HFFc6 (cell line): ENCODE measurements at regions not wholly inside any gene's neighbourhood (a gene's known extent, or its start where the extent isn't known, plus 50 kb on each side); places are given as distances from the start of the nearest gene placed in this dataset.
A peak's percentile ranks its signal among the peaks of the same experiment; 100 is the strongest.
"Not testable (repeated sequence)": the region's sequence is repeated elsewhere in the genome, so short reads cannot be mapped to it uniquely, and the experiment has no call there.

Experiments
- DNase-seq: peaks from one replicate; pipeline ENCODE4 v3.0.0-alpha.2; 2018
- H3K27ac Mint-ChIP-seq: 2 replicates; pipeline ENCODE4 v1.8.0; 2020; ENCODE audit warnings: mild to moderate bottlenecking, mixed read lengths
- H3K27me3 Mint-ChIP-seq: 2 replicates; pipeline ENCODE4 v1.8.0; 2021; ENCODE audit warnings: mild to moderate bottlenecking, moderate library complexity, mixed read lengths; ENCODE audit not compliant: insufficient read depth
- H3K36me3 Mint-ChIP-seq: 2 replicates; pipeline ENCODE4 v1.8.0; 2021; ENCODE audit warnings: low read depth, mixed read lengths
- H3K4me1 Mint-ChIP-seq: 2 replicates; pipeline ENCODE4 v1.8.0; 2020; ENCODE audit warnings: low read depth, mixed read lengths
- H3K4me3 Mint-ChIP-seq: 2 replicates; pipeline ENCODE4 v1.8.0; 2020; ENCODE audit warnings: mild to moderate bottlenecking, moderate library complexity, mixed read lengths
- H3K9me3 Mint-ChIP-seq: 2 replicates; pipeline ENCODE4 v1.8.0; 2020; ENCODE audit warnings: mild to moderate bottlenecking, mixed read lengths

DNA sequence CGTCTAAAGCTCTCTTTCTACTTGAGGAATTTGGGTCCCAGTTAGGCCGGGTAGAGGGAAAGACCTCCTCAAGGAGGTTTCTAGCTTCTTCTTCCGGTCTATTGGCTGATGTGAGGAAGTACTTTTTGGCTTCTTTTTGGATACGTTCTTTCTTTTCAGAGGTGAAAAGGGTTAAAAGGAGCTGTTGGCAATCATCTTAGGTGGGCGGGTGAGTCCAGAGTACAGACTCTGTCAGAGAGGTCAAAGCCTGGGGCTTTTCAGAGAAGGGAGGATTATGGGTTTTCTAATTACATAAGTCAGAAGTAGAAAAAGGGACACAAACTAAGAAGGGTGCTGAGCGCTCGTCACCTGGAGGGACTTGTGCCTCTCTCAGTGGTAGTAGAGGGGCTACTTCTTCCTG lies 117.7 kb downstream of the UNC93B1 start:
- H3K4me3 Mint-ChIP-seq, H3K27ac Mint-ChIP-seq, DNase-seq, H3K9me3 Mint-ChIP-seq, H3K36me3 Mint-ChIP-seq: not testable (repeated sequence)
- H3K27me3 Mint-ChIP-seq: peaks cover 39% of the 10 kb centered on the region
- H3K4me1 Mint-ChIP-seq: peaks cover 11% of the 10 kb centered on the region

DNA sequence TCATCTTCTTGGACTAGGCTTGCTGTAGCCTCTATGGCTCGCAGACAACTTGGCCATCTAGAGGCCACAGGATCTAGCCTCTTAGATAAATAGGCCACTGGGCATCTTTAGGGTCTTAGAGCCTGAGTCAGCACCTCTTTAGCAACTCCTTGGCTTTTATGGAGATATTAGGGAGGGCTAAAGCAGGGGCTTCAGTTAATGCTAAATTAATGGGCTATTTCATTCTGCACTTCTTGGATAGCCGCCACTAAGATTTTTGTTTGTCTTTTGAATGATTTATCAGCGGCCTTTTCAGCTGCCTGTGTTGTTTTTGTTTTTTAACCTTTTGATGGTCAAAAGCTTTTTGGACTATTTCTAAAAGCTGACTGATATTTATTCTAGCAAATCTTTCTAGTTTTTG lies 118.3 kb downstream of the UNC93B1 start:
- H3K27me3 Mint-ChIP-seq: peaks cover 42% of the 10 kb centered on the region
- not testable (repeated sequence) for H3K9me3 Mint-ChIP-seq, H3K27ac Mint-ChIP-seq, H3K36me3 Mint-ChIP-seq, DNase-seq, H3K4me3 Mint-ChIP-seq
- peaks cover 11% of the 10 kb centered on the region for H3K4me1 Mint-ChIP-seq

DNA sequence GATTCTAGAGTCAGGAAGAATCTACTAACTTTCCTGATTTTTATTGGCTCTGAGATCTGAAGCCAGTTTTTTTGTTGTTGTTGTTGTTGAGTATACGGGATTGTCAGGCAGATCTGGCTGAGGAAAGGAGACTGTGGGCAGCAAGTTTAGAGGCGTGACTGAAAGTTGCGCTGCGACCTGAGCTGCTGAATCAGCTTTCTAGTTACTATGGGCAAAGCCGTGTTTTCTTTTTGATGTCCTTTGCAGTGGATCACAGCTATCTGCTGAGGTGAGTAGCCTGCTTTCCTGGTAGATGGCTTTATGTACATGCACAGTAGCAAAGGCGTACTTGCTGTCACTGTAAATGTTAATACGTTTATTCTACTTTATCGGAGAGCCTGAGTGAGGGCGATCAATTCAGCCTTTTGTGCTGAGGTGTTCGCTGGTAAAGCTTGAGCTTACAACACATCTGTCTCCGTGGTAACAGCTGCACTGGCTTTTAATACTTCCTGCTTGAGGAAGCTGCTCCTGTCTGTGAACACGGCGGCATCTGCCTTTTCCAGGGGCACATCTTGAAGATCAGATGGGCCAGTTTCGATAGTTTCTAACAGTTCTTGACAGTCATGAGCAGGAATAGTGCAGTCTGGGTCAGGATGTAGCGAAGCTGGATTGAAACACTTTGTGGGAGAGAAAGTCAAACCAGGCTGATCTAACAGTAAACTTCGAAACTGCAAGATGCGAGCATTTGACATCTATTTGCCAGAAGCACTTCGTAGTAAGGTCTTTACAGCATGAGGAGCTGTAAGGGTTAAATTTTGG lies 118.9 kb downstream of the UNC93B1 start:
- Mint-ChIP-seq H3K4me1 (peaks cover 11% of the 10 kb centered on the region), H3K27me3 (peaks cover 44% of the 10 kb centered on the region), H3K4me3 (peak overlapping the region; percentile 59)
- DNase-seq, H3K9me3 Mint-ChIP-seq, H3K27ac Mint-ChIP-seq, H3K36me3 Mint-ChIP-seq: not testable (repeated sequence)

DNA sequence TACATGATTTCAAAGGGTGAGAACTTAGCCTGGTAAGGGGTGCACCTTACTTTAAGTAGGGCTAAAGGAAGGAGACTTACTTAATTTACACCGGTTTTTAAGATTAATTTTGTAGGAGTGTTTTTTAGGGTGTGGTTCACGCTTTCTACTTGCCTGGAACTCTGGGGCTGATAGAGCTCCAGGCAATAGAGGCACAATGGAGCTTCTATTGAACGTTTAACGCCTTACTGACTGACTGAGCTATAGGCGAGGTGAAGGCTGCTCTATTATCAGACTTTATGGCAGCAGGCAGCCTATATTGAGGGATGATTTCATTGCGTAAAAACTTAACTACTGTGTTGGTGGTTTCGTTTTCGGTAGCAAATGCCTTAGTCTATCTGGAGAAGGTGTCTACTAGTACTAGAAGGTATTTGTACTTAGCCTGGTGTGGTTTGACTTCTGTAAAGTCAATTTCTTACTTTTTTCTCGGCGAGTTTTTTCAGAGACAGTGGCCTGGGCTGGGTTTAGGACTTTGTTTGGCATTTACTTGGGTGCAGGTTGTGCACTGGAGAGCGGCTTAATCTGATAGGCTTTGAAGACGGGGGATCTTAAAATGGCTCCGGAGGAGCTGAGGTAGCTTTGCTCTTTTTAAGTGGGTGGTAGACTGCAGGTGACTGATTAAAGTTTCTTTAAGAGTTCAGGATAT lies 119.7 kb downstream of the UNC93B1 start:
- peaks cover 44% of the 10 kb centered on the region for H3K27me3 Mint-ChIP-seq
- not testable (repeated sequence) for H3K36me3 Mint-ChIP-seq, H3K9me3 Mint-ChIP-seq, DNase-seq, H3K27ac Mint-ChIP-seq
- H3K4me1 Mint-ChIP-seq: peaks cover 11% of the 10 kb centered on the region
- H3K4me3 Mint-ChIP-seq: peak overlapping the region; percentile 59

DNA sequence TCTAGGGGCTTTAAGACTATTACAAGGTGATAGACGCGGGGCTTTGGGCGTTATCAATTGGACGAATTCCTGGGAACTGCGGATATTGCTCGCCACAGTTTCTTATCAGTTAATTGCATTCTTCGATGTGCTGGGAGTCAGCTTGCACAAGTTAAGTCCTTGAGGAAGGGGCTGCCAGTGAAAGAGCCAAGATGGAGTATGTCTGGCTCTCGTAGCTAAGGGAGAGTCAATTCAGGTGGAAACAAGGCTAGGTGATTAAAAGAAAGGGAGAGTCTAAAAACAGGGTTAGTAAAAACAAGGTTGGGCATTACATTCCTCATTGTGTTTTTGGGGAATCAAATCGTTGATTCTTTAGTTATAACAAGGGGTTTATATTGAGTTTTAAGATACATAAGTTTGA lies 121.6 kb downstream of the UNC93B1 start:
- H3K27me3 Mint-ChIP-seq: peaks cover 39% of the 10 kb centered on the region
- H3K27ac Mint-ChIP-seq, DNase-seq, H3K36me3 Mint-ChIP-seq, H3K9me3 Mint-ChIP-seq, H3K4me3 Mint-ChIP-seq: not testable (repeated sequence)
- peaks cover 11% of the 10 kb centered on the region for H3K4me1 Mint-ChIP-seq

DNA sequence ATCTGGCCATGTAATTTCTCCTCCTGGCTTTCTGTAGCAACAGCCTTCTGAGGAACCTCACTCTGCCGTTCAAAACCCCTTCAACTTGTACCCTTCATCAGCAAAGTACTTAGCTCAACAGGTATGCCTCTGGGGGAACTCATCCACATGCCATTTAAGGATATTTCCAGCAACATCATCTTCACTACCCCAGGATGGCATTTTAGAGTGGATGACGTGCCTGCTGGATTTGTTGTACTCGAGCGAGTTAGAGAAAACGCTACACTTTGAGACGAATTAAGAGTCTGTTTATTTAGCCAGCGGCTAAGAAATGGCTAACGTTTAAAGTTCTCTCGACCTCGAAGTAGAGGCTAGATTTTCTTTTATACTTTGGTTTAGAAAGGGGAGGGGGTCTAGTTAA lies 122.1 kb downstream of the UNC93B1 start:
- not testable (repeated sequence) for H3K36me3 Mint-ChIP-seq, DNase-seq, H3K9me3 Mint-ChIP-seq, H3K27ac Mint-ChIP-seq, H3K4me3 Mint-ChIP-seq
- Mint-ChIP-seq H3K27me3 (peaks cover 34% of the 10 kb centered on the region), H3K4me1 (peaks cover 11% of the 10 kb centered on the region)

DNA sequence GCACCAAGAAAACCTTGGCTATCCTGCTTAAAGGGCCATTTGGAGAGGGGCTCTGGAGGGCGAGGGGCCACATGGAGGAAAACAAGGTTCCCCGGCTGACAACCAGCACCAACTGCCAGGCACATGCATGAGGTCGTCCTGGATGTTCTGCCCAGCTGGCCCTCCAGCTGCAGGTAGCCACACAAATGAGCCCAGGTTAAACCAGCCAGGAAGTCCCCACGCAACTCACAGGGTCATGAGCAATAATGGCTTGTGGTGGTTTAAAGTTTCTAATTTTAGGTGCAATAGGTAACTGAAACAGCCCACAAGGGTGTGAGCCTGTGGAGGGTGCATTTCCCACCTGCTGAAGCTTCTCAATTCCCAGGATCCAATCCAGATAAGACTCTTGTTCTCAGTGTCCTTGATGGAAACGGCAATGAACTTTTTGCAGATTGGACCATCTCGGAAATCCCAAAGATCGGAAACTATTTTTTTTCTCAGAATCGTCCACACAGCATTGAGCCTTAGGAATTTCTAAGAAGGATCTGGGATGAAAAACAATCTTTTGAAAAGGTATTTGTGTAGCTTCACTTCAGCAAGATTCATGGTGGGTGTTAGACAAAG lies 123.2 kb downstream of the UNC93B1 start:
- H3K4me1 Mint-ChIP-seq: peaks cover 11% of the 10 kb centered on the region
- H3K27me3 Mint-ChIP-seq: peaks cover 27% of the 10 kb centered on the region
- not testable (repeated sequence) for H3K27ac Mint-ChIP-seq, H3K9me3 Mint-ChIP-seq, H3K4me3 Mint-ChIP-seq, DNase-seq, H3K36me3 Mint-ChIP-seq

DNA sequence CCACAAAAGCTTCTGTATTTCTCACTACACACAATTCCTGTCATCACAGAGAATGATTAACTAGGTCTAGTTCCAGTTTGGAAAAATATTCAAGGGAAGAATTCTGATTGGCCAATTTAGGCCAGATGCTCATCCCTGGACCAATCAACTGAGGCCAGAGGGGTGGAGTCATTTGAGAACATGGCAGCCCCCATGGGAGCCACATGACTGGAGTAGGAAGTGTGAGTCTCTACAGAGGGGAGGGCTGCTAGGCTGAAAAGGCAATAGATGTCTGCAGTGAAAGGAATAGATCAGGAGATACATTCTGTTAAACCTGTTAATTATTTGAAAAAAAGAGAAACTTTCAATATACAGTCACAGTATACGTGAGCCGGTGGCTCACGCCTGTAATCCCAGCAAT lies 125.2 kb downstream of the UNC93B1 start:
- H3K27ac Mint-ChIP-seq, H3K36me3 Mint-ChIP-seq, H3K4me1 Mint-ChIP-seq, DNase-seq, H3K9me3 Mint-ChIP-seq, H3K4me3 Mint-ChIP-seq: not testable (repeated sequence)
- peaks cover 24% of the 10 kb centered on the region for H3K27me3 Mint-ChIP-seq

DNA sequence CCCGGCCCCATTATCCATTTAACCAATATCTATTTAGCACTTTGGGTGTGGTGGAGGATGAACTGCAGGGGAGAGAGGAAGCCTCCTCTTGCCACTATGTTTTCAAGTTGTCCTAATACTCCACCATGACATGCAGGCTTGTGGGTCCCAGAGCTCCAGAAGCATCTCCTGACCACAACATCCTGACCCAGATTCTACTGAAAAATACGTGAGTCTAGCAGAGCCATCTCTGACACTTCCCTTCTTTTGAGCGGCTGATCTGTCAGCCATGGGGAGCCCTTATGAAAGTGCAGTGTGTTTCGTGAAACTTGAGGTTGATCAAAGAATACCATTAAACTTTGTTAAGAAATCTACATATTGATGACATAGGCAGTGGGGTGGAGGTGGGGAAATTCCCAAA lies 126.6 kb downstream of the UNC93B1 start:
- not testable (repeated sequence) for H3K9me3 Mint-ChIP-seq, DNase-seq, H3K4me1 Mint-ChIP-seq, H3K4me3 Mint-ChIP-seq, H3K36me3 Mint-ChIP-seq, H3K27ac Mint-ChIP-seq
- H3K27me3 Mint-ChIP-seq: peaks cover 20% of the 10 kb centered on the region

DNA sequence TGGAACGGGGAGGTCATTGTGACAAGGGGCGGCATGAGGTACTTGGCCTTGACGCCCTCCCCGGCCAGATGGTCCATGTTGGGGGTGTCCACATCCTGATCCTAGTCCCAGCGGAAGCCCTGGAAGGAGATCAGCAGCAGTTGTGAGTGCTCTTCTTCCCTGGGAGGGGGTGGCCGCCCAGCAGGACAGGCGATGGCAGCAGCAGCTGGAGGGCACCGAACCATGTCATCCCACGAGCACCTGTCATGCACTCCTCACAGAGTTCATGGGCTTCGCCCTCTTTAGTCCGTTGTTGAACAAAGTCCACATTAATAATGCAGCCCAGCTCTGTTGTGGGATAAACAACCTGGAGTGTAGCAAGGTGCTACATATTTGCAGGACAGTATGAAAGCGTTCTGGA lies 130.7 kb downstream of the UNC93B1 start:
- not testable (repeated sequence) for H3K9me3 Mint-ChIP-seq, H3K4me1 Mint-ChIP-seq, DNase-seq, H3K27ac Mint-ChIP-seq, H3K36me3 Mint-ChIP-seq, H3K4me3 Mint-ChIP-seq
- H3K27me3 Mint-ChIP-seq: peaks cover 28% of the 10 kb centered on the region

DNA sequence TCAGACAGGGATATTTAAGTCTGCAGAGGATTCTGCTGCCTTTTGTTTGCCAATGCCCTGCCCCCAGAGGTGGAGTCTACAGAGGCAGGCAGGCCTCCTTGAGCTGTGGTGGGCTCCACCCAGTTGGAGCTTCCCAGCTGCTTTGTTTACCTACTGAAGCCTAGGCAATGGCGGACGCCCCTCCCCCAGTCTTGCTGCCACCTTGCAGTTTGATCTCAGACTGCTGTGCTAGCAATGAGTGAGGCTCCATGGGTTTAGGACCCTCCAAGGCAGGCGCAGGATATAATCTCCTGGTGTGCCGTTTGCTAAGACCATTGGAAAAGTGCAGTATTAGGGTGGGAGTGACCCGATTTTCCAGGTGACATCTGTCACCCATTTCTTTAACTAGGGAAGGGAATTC lies 132.7 kb downstream of the UNC93B1 start:
- H3K36me3 Mint-ChIP-seq, H3K9me3 Mint-ChIP-seq, H3K4me1 Mint-ChIP-seq, H3K4me3 Mint-ChIP-seq, H3K27ac Mint-ChIP-seq, DNase-seq: not testable (repeated sequence)
- peaks cover 33% of the 10 kb centered on the region for H3K27me3 Mint-ChIP-seq

DNA sequence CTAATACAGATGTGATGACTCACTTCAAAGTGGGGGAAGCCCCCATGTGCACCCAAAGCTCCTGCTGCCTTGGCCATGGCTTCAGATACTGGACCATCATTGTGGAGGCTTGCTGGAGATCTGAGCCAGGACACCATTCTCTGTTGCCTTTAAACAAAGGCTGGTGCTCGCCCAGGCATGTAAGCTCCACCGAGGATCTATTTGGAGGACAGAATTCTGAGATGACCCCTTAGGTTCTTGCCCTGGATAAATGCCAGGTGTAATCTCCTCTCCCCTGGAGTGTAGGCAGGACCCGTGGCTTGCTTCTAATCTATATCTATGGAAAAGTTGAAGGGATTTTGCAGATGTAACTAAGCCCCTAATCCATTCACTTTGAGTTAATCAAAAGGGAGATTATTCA lies 141.0 kb downstream of the UNC93B1 start:
- not testable (repeated sequence) for H3K27ac Mint-ChIP-seq

More for the DNA sequence above, 141.0 kb downstream of the UNC93B1 start:
- peaks cover 15% of the 10 kb centered on the region for H3K27me3 Mint-ChIP-seq
- not testable (repeated sequence) for H3K9me3 Mint-ChIP-seq, H3K36me3 Mint-ChIP-seq, DNase-seq, H3K4me1 Mint-ChIP-seq, H3K4me3 Mint-ChIP-seq
